KMS-11 (cell line): ENCODE measurements at regions not wholly inside any gene's neighbourhood (a gene's known extent, or its start where the extent isn't known, plus 50 kb on each side); places are given as distances from the start of the nearest gene placed in this dataset.

Experiments
- H2AFZ ChIP-seq: fragments of 200-600 bp; sonication (generic); 2 replicates; pipeline ENCODE4 v1.6.1; 2016; ENCODE audit warnings: antibody characterized with exemption, mixed run types, low read depth
- H3K27ac ChIP-seq: fragments of 200-600 bp; sonication (generic); 2 replicates; pipeline ENCODE4 v1.6.1; 2016; ENCODE audit warnings: mild to moderate bottlenecking, mixed run types
- H3K27me3 ChIP-seq: fragments of 200-600 bp; sonication (generic); 2 replicates; pipeline ENCODE4 v1.6.1; 2017; ENCODE audit warnings: mild to moderate bottlenecking, low read depth, mixed run types, moderate library complexity; ENCODE audit not compliant: insufficient read depth
- H3K36me3 ChIP-seq: fragments of 200-600 bp; sonication (generic); 2 replicates; pipeline ENCODE4 v1.6.1; 2017; ENCODE audit warnings: mild to moderate bottlenecking, mixed run types; ENCODE audit not compliant: insufficient read depth
- H3K4me1 ChIP-seq: fragments of 200-600 bp; sonication (generic); 2 replicates; pipeline ENCODE4 v1.6.1; 2016; ENCODE audit warnings: mild to moderate bottlenecking, low read depth, mixed run types; ENCODE audit not compliant: poor library complexity, severe bottlenecking
- H3K4me2 ChIP-seq: fragments of 200-600 bp; sonication (generic); 2 replicates; pipeline ENCODE4 v1.7.0; 2016; ENCODE audit warnings: mild to moderate bottlenecking, mixed run types
- H3K4me3 ChIP-seq: fragments of 200-600 bp; sonication (generic); IDR thresholded peaks from 2 replicates; pipeline ENCODE4 v1.6.1; 2017; ENCODE audit warnings: low read depth, low read length, mixed read lengths; ENCODE audit not compliant: insufficient read depth
- H3K79me2 ChIP-seq: fragments of 200-600 bp; sonication (generic); 2 replicates; pipeline ENCODE4 v1.6.1; 2016; ENCODE audit warnings: low read depth, mixed run types; ENCODE audit not compliant: insufficient read depth
- H3K9ac ChIP-seq: fragments of 200-600 bp; sonication (generic); 2 replicates; pipeline ENCODE4 v1.6.1; 2016; ENCODE audit warnings: mild to moderate bottlenecking, mixed run types
- H4K20me1 ChIP-seq: fragments of 200-600 bp; sonication (generic); 2 replicates; pipeline ENCODE4 v1.6.1; 2016; ENCODE audit warnings: mild to moderate bottlenecking, mixed run types; ENCODE audit not compliant: insufficient read depth
- CTCF ChIP-seq: fragments of 200-600 bp; sonication (generic); conservative IDR thresholded peaks from 2 replicates; pipeline ENCODE4 v1.6.1; 2017; ENCODE audit warnings: low read depth, mild to moderate bottlenecking, antibody characterized with exemption, low read length, moderate library complexity, mixed read lengths

- Histone ChIP-seq H3K9ac (no peak overlapping the region), H3K4me3 (no peak overlapping the region), H4K20me1 (no peaks in the 10 kb centered on the region), H3K27ac (no peak overlapping the region), H3K27me3 (no peaks in the 10 kb centered on the region), H2AFZ (no peak overlapping the region), H3K79me2 (no peaks in the 10 kb centered on the region), H3K4me1 (no peaks in the 10 kb centered on the region), H3K36me3 (no peaks in the 10 kb centered on the region), H3K4me2 (no peak overlapping the region)
- no peak for TF ChIP-seq CTCF
Observed at GRCh38 chr1:87888446-87888845, 559.8 kb downstream of the LMO4 start.

GRCh38 chr1:87894062-87894461 is 565.4 kb downstream of the LMO4 start:
- no peaks in the 10 kb centered on the region for H3K36me3 ChIP-seq
- H3K9ac ChIP-seq, result no peak overlapping the region
- no peak overlapping the region for H3K4me3 ChIP-seq

GRCh38 chr1:87897481-87897880 is 568.8 kb downstream of the LMO4 start:
- Histone ChIP-seq H3K4me1 (no peaks in the 10 kb centered on the region), H3K27me3 (no peaks in the 10 kb centered on the region), H2AFZ (no peak overlapping the region), H3K27ac (no peak overlapping the region), H3K4me2 (no peak overlapping the region), H4K20me1 (no peaks in the 10 kb centered on the region), H3K4me3 (no peak overlapping the region), H3K9ac (no peak overlapping the region), H3K36me3 (no peaks in the 10 kb centered on the region), H3K79me2 (no peaks in the 10 kb centered on the region)
- no peak for TF ChIP-seq CTCF

More at GRCh38 chr1:87894062-87894461, 565.4 kb downstream of the LMO4 start:
- Histone ChIP-seq H3K4me1 (no peaks in the 10 kb centered on the region), H3K4me2 (no peak overlapping the region), H2AFZ (no peak overlapping the region), H3K79me2 (no peaks in the 10 kb centered on the region), H3K27ac (no peak overlapping the region), H3K27me3 (no peaks in the 10 kb centered on the region), H4K20me1 (no peaks in the 10 kb centered on the region)
- no peak for TF ChIP-seq CTCF

- Histone ChIP-seq H4K20me1 (no peaks in the 10 kb centered on the region), H3K9ac (no peak overlapping the region), H3K27ac (no peak overlapping the region), H3K79me2 (no peaks in the 10 kb centered on the region), H3K36me3 (no peaks in the 10 kb centered on the region), H3K27me3 (no peaks in the 10 kb centered on the region), H3K4me3 (no peak overlapping the region), H3K4me2 (no peak overlapping the region), H3K4me1 (no peaks in the 10 kb centered on the region), H2AFZ (no peak overlapping the region)
- TF ChIP-seq CTCF, result no peak
Observed at GRCh38 chr1:87898431-87898830, 569.8 kb downstream of the LMO4 start.
